SIG-M5 treated with dmso at 0.1 percent for 504 hours (cell line): ENCODE measurements at regions not wholly inside any gene's neighbourhood (a gene's known extent, or its start where the extent isn't known, plus 50 kb on each side); places are given as distances from the start of the nearest gene placed in this dataset.
"Not testable (repeated sequence)": the region's sequence is repeated elsewhere in the genome, so short reads cannot be mapped to it uniquely, and the experiment has no call there.

Experiments
- DNase-seq: peaks from one replicate; lab custom pipeline; 2025; ENCODE audit not compliant: unreplicated experiment; lab: John Stamatoyannopoulos, UW

- no peak for DNase-seq
Measured at GRCh38 chr2:6109831-6110230, 417.6 kb downstream of the SOX11 start.

- no peak for DNase-seq
Measured at GRCh38 chr2:6111781-6112261, 419.6 kb downstream of the SOX11 start.

GRCh38 chr2:6113786-6114185, 421.6 kb downstream of the SOX11 start:
- no peak for DNase-seq

- DNase-seq: no peak
Measured at GRCh38 chr2:6127718-6128117, 435.5 kb downstream of the SOX11 start.

GRCh38 chr2:6139142-6139541, 447.0 kb downstream of the SOX11 start:
- DNase-seq: no peak

GRCh38 chr2:6139916-6140315, 447.7 kb downstream of the SOX11 start:
- DNase-seq: no peak

- no peak for DNase-seq
Measured at GRCh38 chr2:6140509-6140908, 448.3 kb downstream of the SOX11 start.

- no peak for DNase-seq
Measured at GRCh38 chr2:6143812-6144211, 451.6 kb downstream of the SOX11 start.

GRCh38 chr2:6147215-6147614, 455.0 kb downstream of the SOX11 start:
- not testable (repeated sequence) for DNase-seq

- no peak for DNase-seq
Measured at GRCh38 chr2:6148882-6149281, 456.7 kb downstream of the SOX11 start.

- DNase-seq: no peak
Measured at GRCh38 chr2:6159606-6160005, 467.4 kb downstream of the SOX11 start.

GRCh38 chr2:6163932-6164331, 471.7 kb downstream of the SOX11 start:
- DNase-seq: no peak

GRCh38 chr2:6164986-6165747, 473.0 kb downstream of the SOX11 start:
- DNase-seq: no peak

- DNase-seq: no peak
Measured at GRCh38 chr2:6167592-6168138, 475.5 kb downstream of the SOX11 start.

GRCh38 chr2:6168485-6168884, 476.3 kb downstream of the SOX11 start:
- no peak for DNase-seq

GRCh38 chr2:6171294-6171693, 479.1 kb downstream of the SOX11 start:
- DNase-seq: no peak

GRCh38 chr2:6177811-6178210, 485.6 kb downstream of the SOX11 start:
- DNase-seq: no peak

- no peak for DNase-seq
Measured at GRCh38 chr2:6181525-6181924, 489.3 kb downstream of the SOX11 start.

- no peak for DNase-seq
Measured at GRCh38 chr2:6181926-6182325, 489.7 kb downstream of the SOX11 start.

GRCh38 chr2:6183226-6183625, 491.0 kb downstream of the SOX11 start:
- no peak for DNase-seq

GRCh38 chr2:6184532-6185292, 492.5 kb downstream of the SOX11 start:
- no peak for DNase-seq
